Stimulated activated CD4-positive, alpha-beta T cell treated with anti-CD3 and anti-CD28 coated beads, Interleukin-1b, Interleukin-23, amount 100 ng/mL, for 24 hours (primary cell): ENCODE measurements at regions not wholly inside any gene's neighbourhood (a gene's known extent, or its start where the extent isn't known, plus 50 kb on each side); places are given as distances from the start of the nearest gene placed in this dataset.

Experiments
- DNase-seq, 4 experiments: peaks; one replicate each; pipeline ENCODE4 v3.0.0-alpha.2; 2020; ENCODE audit warnings: low read depth in 4 of 4, low spot score in 1 of 4

DNA sequence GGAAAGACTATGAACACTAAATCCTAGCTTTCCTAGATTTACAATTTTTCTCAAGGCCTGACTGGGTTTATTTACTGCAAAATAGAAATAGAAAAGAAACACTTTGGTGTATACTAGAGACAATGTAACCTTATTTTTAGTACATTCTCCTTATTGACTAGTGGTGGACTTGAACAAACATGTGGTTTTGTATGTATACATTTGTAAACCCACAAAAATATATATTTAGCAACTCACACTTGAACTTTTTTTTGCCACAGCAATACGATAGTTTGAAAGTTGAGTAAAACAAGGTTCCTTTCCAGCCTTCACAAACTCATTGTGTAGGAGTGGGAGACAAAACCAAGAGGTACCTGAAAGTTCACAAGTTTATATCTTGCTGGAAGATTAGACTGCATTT lies 1633.4 kb upstream of the LRRTM1 start:
- no peak for DNase-seq

DNA sequence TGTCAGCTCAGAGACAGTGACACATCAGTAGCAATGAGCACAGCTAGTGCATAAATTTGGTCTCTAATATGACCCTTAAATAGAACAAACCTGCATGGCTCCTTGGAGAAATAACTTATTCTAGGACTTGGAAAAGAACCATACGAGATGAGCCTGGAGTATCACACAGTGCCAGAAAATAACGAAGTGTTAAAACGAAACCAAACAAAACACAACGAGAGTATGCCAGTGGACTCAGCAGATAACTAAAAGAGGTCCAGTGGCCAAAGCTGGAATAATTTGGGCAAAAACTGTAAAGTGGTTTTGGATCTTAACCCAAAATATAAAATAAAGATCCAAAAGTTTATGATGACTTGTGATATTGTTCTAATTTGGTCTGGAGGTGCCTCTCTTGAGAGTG lies 1599.0 kb upstream of the LRRTM1 start:
- no peak for DNase-seq

DNA sequence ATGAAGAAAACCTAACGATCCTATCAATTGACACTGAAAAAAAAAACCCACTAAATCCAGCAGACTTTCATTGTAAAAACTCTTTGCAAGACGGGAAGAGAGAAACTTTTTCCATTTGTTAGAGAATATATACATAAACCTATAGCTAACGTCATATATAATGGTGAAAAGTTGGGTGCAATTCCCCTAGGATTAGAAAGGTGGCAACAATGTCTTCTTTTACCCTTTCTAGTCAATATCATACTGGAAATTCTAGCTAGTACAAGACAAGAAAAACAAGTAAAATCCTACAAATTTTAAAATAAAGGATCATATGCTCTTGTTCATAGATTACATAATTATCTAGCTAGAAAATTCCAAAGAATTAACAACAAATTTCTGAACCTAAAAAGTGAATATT lies 1596.5 kb upstream of the LRRTM1 start:
- DNase-seq: no peak

GRCh38 chr2:81895620-81896250 lies 1591.2 kb upstream of the LRRTM1 start:
- no peak for DNase-seq

DNA sequence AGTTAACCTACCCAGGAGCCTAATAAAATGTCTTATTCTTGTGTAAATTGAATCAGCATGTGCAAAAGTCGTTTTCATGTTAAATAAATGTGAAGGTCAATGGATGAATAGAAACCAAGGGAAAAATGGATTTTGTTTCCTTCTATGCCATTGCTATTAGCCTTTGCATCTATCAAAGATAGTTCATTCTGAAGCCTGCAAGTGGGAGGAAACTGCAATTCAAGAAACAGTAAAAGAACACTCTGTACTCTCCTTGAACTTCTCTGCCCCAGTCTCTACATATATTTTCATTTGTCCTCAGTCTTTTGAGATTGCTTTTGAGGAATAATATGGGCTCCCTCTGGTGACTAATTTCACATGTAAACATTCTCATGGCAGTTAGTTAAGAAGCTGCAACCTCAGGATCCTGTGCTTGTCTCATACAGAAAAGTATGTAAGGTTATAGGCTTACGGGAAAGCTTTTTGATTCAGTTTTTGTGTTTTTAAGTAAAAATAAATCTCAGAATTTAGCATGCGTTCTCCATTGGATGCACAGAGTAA lies 1590.0 kb upstream of the LRRTM1 start:
- DNase-seq: no peak

- no peak for DNase-seq
Observed at GRCh38 chr2:81876624-81877023, 1572.1 kb upstream of the LRRTM1 start.

DNA sequence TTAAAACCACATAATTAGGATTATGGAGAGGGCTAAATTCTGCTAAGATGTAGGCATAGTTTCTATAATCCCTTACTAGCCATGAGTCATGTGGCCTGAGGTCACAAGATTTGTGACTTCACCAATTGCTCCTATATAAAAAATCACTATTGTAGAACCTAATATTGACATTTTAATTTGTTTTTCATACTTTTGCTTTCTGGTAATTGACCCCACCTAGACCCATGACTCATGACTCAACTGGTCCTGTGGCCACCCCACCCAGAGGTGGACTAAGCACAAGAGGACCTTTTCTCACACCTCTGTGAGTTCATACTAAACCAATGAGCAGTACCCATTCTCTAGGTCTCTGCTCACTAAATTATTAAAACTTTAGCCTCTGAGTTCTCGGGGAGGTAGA lies 1567.5 kb upstream of the LRRTM1 start:
- no peak for DNase-seq

- DNase-seq: no peak
Observed at GRCh38 chr2:81870119-81870518, 1565.6 kb upstream of the LRRTM1 start.

DNA sequence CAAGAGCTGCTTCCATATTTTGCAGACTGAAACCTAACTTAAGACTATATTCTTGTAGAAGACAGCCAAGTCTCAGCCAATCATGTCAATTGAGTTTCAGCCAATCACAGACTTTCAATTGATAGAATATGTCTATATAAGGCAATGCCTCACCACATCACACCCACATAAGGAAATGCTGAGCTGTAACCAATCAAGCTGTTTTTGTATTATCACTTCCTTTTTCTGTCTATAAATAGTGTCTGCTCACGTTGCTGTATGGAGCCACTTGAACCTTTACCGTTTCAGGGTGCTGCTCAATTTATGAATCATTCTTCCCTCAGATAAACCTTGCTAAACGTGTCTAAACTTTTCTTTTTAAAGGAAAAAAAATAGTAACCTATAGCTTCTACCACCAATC lies 1554.4 kb upstream of the LRRTM1 start:
- DNase-seq: no peak

DNA sequence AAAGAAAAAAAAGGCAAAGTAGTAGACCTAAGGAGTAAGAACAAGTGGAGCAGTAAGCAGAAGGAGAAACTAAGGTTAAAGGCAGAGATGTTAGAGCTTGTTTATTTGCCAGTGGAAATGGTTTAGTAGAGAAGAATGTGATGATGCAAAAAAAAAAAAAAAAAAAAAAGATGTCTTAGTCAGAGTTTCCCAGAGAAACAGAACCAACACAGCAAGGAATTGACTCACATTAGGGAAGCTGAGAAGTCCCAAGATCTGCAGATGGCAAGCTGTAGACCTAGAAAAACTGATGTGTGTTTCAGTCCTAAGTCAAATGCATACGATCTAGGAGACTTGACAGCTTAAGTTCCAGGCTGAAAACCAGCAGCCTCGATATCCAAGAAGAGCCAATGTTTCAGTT lies 1548.8 kb upstream of the LRRTM1 start:
- DNase-seq: no peak

DNA sequence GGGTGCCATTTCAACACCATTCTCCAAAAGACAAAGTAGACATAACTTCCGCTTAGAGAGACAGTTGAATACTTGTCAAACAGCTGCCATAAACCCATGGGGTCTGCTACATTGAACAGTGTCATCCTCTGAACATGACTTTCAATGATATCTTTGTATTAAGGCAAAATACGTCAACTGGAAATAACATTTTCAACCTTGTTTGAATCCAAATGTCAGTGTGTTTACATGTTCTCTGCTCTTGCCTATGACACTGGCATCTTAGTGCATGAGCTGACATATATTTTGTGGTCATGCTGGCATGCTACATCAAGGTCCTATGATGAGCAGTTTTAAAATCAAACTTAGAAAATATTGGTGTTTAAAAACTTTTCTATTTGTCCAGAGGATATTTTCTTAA lies 1548.1 kb upstream of the LRRTM1 start:
- no peak for DNase-seq

GRCh38 chr2:81839780-81840179 lies 1535.2 kb upstream of the LRRTM1 start:
- DNase-seq: no peak

DNA sequence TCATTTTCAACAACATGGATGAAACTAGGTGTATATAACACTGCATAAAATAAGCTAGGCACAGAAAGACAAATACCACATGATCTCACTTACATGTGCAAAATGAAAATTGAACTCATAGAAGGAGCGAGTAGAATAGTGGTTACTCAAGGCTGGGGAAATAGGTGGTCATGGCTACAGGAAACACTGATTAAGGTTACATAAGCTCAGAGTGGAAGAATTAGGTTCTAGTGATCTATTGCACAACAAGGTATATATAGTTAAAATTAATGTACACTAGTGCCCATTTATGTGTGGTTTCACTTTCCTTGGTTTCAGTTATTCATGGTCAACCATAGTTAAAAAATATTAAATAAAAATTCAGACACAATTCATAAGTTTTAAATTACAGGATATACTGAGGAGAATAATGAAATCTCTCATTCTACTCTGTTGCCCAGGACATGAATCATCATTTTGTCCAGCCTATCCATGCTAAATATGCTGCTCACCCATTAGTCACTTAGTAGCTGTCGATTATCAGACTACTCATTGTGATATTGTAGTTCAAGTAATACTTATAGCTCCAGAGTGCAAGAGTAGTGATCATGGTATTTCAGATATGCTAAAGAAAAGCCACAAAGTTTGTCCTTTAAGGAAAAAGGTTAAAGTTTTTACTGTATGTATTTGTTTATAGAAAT lies 1530.9 kb upstream of the LRRTM1 start:
- no peak for DNase-seq

GRCh38 chr2:81786811-81787210 lies 1482.3 kb upstream of the LRRTM1 start:
- DNase-seq: no peak

- DNase-seq: no peak
Observed at GRCh38 chr2:81767187-81767912, 1462.8 kb upstream of the LRRTM1 start.

- DNase-seq: no peak
Observed at GRCh38 chr2:81747481-81748070, 1443.0 kb upstream of the LRRTM1 start.

DNA sequence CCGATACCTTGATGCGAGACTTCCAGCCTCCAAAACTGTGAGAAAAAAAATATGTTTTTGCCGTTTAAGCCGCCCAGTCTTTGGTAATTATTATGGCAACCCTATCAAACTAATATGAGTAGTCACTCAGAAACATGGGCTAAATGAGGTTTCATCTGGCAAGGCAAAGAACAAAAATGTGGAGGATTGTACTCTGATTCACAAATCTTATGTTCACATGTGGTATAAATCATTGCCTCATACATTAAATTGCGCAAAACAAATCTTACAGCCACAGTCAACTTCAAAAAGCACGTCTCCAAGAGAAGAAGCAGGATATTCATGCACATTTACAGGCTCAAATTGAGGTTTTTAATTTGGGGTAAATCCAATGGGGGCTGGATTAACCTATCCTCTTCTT lies 1435.4 kb upstream of the LRRTM1 start:
- DNase-seq: no peak

GRCh38 chr2:81734981-81735380 lies 1430.4 kb upstream of the LRRTM1 start:
- DNase-seq: no peak

DNA sequence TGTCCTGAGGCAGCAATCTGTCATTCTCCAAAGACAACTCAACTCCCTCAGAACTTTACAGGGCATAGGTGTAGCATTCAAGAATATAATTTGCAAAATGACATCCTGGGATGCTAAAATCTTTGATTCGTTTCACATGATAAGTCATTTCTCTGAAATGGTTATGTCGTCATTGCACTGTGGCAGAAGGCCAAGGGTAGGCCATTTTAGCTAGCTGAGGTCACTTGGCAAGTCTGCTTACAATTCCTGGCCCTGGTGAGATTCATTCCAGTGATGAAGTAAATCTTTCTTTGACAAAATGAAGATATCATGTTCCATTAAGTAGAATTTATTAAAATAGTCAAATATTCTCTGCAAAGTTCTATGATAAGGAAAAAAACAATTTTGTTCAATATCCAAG lies 1410.3 kb upstream of the LRRTM1 start:
- DNase-seq: no peak

- no peak for DNase-seq
Observed at GRCh38 chr2:81706856-81707255, 1402.3 kb upstream of the LRRTM1 start.

DNA sequence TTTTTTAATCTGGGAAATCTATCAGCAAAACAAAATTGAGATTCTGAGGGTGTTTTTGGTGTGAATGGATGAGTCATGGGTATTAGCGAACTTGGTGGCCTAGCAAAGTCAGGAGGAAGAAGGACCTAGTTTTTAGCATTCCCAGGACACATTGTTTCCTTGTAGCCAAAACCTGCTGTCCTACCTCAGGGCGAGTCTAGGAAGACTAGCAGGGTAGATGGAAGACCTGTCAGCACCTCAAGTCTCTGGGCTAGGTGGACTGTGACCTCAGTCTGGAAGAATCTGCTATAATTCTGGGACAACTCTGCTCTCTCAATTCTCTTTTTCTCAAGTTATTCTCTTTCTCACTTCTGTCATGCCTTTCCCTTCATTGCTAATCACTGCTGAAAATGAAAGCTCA lies 1399.3 kb upstream of the LRRTM1 start:
- no peak for DNase-seq

- DNase-seq: no peak
Observed at GRCh38 chr2:81692566-81692965, 1388.0 kb upstream of the LRRTM1 start.
